HG03280 (cell line): ENCODE measurements at regions not wholly inside any gene's neighbourhood (a gene's known extent, or its start where the extent isn't known, plus 50 kb on each side); places are given as distances from the start of the nearest gene placed in this dataset.
"Not testable (repeated sequence)": the region's sequence is repeated elsewhere in the genome, so short reads cannot be mapped to it uniquely, and the experiment has no call there.

Experiments
- ATAC-seq: cut with Tn5 transposase; IDR thresholded peaks from one replicate; pipeline ENCODE4 v1.9.1; 2021; ENCODE audit warnings: mild to moderate bottlenecking, moderate library complexity; ENCODE audit not compliant: unreplicated experiment

DNA sequence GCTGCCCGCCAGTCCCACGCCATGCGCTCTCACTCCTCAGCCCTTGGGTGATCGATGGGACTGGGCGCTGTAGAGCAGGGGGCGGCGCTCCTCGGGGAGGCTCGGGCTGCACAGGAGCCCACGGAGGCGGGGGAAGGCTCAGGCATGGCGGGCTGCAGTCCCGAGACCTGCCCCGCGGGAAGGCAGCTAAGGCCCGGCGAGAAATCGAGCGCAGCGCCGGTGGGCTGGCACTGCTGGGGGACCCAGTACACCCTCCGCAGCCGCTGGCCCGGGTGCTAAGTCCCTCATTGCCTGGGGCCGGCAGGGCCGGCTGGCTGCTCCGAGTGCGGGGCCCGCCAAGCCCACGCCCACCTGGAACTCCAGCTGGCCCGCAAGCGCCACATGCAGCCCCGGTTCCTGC lies 102.2 kb upstream of the PDE10A start:
- ATAC-seq, result not testable (repeated sequence)

GRCh38 chr6:165762876-165763275 lies 99.8 kb upstream of the PDE10A start:
- ATAC-seq, result no peak

DNA sequence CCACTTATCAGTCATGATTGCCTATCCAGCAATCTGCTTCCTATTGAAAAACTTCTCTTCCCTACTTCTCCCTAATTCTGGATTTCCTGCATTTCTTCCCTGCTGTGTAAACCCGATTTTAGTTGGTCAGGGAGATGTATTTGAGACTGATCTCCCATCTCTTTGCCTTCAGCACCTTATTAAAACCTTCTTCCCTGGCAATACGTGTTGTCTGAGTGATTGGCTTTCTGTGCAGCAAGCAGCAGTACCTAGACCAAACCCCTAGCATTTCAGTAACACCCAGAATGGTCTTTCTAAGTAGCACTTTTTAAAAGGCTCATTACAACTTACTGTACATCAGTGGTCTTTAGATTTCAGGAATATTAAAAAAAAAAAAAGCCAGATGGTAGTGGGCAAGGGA lies 99.1 kb upstream of the PDE10A start:
- no peak for ATAC-seq

- ATAC-seq, result no peak
Measured at GRCh38 chr6:165760803-165761185, 97.8 kb upstream of the PDE10A start.

GRCh38 chr6:165760126-165760802 lies 97.2 kb upstream of the PDE10A start:
- ATAC-seq, result no peak

GRCh38 chr6:165758441-165758840 lies 95.4 kb upstream of the PDE10A start:
- ATAC-seq, result no peak

DNA sequence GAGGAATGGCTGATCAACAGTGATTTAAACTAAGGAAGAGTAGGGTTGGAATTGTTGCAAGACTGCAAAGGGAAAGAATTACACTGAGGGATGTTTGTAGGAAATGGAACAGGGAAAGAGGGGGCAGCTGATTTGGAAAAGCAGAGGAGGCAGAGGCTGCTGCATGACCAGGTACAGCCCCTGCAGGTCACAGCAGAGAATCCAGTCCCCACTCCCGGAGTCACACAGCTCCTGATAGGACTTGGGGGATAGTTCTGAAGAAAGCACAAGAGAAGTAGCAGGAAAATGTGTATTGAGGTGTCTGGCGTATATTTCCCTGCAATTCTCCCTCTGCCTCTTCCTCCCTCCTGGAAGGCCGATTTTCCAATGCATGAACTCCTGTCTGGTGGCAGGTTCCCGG lies 92.5 kb upstream of the PDE10A start:
- no peak for ATAC-seq

GRCh38 chr6:165753506-165753905 lies 90.5 kb upstream of the PDE10A start:
- ATAC-seq, result no peak

GRCh38 chr6:165752451-165752850 lies 89.4 kb upstream of the PDE10A start:
- no peak for ATAC-seq

GRCh38 chr6:165751486-165751885 lies 88.4 kb upstream of the PDE10A start:
- no peak for ATAC-seq

DNA sequence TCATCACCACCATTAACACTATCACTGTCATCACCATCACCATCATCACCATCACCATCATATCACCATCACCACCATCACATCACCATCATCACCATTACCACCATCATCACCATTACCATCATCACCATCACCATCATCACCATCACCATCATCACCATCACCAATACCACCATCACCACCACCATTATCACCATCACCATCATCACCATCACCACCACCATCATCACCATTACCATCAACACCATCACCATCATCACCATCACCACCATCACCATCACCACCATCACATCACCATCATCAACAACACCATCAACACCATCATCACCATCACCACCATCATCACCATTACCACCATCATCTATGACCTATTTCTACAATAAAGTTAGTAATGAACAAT lies 86.1 kb upstream of the PDE10A start:
- ATAC-seq, result no peak

DNA sequence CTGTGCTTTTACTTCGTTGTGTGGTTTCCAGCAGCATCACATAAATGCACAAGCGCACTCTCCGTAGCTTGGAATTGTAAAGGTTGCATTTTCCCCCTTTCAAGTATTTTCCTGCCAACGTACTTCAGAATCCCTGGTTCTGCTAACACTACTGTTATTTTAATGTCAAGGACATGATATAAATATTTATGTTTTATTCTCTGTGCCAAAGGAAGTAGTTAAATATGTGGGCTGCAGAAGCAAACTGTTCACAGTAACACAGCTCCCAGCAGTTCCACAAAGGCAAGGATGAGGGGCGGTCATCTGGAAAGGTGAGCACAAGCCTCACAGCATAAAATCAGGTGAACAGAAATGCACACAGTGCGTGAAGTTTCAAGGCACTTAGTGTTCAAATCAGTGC lies 85.3 kb upstream of the PDE10A start:
- ATAC-seq, result no peak

GRCh38 chr6:165747963-165748362 lies 84.9 kb upstream of the PDE10A start:
- ATAC-seq, result no peak

- no peak for ATAC-seq
Measured at GRCh38 chr6:165746331-165746730, 83.3 kb upstream of the PDE10A start.

DNA sequence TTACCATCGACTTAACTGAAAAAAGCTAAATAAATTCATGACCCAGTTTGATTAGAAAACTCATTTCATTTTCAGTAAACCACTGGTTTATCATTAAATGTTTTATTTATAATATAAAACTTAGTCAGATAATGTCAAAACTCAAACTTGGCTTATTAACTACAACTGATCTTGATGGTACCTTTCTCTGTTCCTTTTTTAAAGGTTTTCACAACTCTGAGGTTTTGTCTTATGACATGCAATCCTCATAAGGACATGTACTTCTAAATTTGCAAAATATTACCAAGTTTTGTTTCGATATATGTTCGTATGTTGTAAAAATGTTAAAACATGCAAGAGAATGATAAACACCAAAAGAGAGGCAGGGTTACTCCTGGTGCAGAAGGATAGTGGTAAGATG lies 82.5 kb upstream of the PDE10A start:
- no peak for ATAC-seq

DNA sequence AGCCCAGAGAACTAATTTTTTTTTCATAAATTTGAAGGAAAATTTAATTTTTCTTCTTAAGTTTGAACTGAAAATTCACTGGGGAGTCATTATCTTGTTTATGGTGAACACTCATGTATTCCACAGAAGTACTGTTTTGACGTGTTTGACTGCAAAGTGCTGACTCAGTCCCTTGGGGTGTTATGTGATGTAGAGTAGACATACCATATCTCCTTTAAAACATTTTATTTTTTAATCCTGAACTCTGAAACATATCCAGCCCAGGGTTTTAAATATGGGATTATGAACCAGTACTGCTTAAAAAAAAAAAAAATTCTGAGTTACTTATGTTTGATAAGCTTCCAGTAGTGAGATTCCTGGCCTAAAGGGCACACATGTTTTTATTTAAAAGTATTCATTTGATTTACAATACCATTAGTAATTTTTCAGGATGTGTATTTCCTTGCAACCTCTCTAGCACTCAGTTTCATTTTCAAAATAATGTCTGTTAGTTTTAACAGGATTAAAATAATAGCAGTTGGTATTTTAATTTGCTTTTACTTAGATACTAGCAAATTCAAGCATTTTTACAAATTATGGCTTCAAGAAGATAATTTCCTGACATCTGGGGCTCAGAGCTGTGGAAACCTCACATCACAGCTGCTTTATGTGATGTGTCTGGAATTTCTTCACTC lies 81.7 kb upstream of the PDE10A start:
- no peak for ATAC-seq

GRCh38 chr6:165743366-165743898 lies 80.4 kb upstream of the PDE10A start:
- no peak for ATAC-seq

DNA sequence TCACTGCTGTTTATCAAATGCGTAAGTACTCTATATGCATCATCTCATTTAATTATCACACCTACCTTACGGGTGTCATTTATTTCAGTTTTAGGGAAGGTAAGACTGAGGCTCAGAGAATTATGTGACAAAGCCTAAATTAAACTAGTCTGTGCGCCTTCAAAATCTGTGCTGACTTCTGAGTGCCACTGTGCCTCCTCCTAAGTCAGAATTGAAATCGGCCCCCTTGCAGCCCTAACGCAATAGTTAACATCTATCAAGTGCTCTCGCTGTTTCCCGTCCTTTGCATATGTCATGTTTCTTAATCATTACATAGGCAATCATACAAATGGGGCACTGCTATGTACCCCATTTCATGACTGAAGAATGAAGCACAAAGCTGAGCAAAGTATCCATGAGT lies 79.0 kb upstream of the PDE10A start:
- no peak for ATAC-seq

DNA sequence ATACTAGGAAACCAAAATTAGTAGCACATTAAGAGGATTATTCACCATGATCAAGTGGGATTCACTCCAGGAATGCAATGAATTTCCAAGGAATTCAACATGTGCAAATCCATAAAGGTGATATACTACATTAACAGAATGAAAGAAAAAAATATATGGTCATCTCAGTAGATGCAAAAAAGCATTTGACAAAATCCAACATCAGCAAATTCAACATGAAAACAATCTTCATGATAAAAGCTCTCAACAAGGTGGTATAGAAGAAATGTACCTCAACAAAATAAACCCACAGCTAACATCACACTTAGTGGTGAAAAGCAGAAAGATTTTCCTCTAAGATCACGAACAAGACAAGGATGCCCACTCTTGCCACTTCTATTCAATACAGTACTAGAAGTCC lies 74.4 kb upstream of the PDE10A start:
- ATAC-seq, result no peak

DNA sequence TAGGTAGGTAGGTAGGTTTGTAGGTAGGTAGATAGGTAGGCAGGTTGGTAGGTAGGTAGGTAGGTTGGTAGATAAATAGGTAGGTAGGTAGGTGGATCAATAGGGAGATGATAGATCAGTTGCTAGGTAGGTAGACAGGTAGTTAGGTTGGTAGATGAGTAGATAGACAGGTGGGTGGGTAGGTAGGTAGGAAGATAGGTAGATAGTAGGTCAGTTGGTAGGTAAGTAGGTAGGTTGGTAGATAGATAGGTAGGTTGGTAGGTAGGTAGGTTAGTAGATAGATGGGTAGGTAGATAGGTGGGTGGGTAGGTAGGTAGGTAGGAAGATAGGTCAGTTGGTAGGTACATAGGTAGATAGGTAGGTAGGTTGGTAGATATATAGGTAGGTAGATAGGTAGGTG lies 72.0 kb upstream of the PDE10A start:
- no peak for ATAC-seq

DNA sequence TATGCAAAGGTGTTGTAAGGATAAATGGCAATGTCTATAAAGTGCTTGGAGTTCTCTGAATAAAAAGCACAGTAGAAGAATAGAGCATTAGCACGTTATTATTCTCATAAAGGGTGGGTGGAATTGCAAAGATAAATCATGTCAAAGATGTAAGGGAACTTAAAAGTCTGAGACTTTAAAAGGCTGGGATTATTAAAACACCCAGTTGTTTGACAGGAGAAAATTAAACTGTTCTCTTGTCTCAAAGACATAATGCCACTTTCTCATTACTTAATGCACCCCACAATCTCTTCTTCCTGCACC lies 70.4 kb upstream of the PDE10A start:
- ATAC-seq, result no peak

GRCh38 chr6:165732696-165733488 lies 69.9 kb upstream of the PDE10A start:
- ATAC-seq, result no peak
